ENCODE measurements at regions not wholly inside any gene's neighbourhood (a gene's known extent, or its start where the extent isn't known, plus 50 kb on each side); places are given as distances from the start of the nearest gene placed in this dataset.

DNA sequence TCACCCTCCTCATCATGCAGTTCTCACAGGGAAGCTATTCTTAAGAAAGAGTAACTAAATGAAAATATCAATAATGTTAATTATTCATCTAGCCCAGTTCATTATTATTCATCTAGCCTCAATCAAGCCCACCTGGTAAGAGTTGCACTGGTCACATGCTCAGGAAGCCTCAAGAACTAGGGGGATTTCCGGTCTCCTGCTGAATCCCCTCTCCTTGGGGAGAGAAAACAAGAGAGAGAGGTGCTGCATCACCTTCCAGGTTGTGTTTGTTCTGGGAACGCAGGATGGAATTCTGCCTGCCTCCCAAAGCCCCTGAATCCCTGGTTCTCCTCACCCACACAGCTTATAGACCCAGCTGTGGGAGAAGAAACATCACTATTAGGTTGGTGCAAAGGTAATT, 164.0 kb downstream of the PMP22 start:
- Histone ChIP-seq H3K36me3 (ENCODE audit: control insufficient read depth, insufficient read depth, low read length) (no peaks in the 10 kb centered on the region), H3K27ac (ENCODE audit: low read depth, low read length) (no peak overlapping the region), H3K4me3 (ENCODE audit: low read length) (no peak overlapping the region), H3K9ac (ENCODE audit: extremely low read depth, low read length, poor library complexity, severe bottlenecking) (no peak overlapping the region), H3K9me3 (ENCODE audit: control insufficient read depth, low read length) (no peaks in the 10 kb centered on the region), H3K4me1 (ENCODE audit: control insufficient read depth, insufficient read depth, low read length) (no peaks in the 10 kb centered on the region), H3K27me3 (ENCODE audit: control insufficient read depth, insufficient read depth, low read length, poor library complexity, severe bottlenecking) (no peaks in the 10 kb centered on the region)
- H3K27me3 Mint-ChIP-seq (ENCODE audit: insufficient read depth) = no peaks in the 10 kb centered on the region
- H3K9me3 Mint-ChIP-seq = no peaks in the 10 kb centered on the region
- no peaks in the 10 kb centered on the region for H3K36me3 Mint-ChIP-seq (ENCODE audit: low read depth)
- H3K4me1 Mint-ChIP-seq = no peaks in the 10 kb centered on the region
- 92% methylated on average over 2 of the region's 2 CpGs; no CpG with 5 or more reads in 1 of the 2 experiments for WGBS, 2 experiments (ENCODE audit: insufficient coverage in 1 of 2, insufficient read length in 1 of 2)
- peak; percentile 24 for DNase-seq
- TF ChIP-seq, protein P1, sequence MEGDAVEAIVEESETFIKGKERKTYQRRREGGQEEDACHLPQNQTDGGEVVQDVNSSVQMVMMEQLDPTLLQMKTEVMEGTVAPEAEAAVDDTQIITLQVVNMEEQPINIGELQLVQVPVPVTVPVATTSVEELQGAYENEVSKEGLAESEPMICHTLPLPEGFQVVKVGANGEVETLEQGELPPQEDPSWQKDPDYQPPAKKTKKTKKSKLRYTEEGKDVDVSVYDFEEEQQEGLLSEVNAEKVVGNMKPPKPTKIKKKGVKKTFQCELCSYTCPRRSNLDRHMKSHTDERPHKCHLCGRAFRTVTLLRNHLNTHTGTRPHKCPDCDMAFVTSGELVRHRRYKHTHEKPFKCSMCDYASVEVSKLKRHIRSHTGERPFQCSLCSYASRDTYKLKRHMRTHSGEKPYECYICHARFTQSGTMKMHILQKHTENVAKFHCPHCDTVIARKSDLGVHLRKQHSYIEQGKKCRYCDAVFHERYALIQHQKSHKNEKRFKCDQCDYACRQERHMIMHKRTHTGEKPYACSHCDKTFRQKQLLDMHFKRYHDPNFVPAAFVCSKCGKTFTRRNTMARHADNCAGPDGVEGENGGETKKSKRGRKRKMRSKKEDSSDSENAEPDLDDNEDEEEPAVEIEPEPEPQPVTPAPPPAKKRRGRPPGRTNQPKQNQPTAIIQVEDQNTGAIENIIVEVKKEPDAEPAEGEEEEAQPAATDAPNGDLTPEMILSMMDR (conservative IDR thresholded peaks at IDR 0.05) = no peak
- no peak overlapping the region for H3K4me3 Mint-ChIP-seq
- H3K27ac Mint-ChIP-seq = no peak overlapping the region

DNA sequence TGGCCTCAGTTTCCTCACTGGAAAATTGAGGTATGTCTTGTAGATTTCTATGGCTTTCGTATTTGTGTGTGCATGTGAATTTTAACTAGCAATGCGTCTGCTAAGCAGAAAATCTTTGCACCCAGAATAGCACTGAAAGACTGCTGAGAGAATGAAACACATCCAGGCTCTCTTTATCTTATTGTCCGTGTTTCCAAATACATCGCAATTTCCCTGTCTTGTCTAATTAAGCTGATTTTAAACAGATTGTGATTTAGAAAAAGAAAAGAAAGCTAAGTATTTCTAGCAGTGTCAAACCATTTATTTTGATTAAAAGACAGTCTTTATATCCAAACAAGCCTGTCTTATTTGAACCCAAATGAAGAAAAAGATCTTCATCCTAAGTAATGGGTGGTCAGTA, 168.6 kb downstream of the PMP22 start:
- Mint-ChIP-seq H3K27me3 (ENCODE audit: insufficient read depth) (no peaks in the 10 kb centered on the region), H3K9me3 (no peaks in the 10 kb centered on the region), H3K36me3 (ENCODE audit: low read depth) (no peaks in the 10 kb centered on the region), H3K4me1 (no peaks in the 10 kb centered on the region), H3K27ac (no peak overlapping the region), H3K4me3 (no peak overlapping the region)
- TF ChIP-seq, protein P1 (conservative IDR thresholded peaks at IDR 0.05) = no peak
- Histone ChIP-seq H3K36me3 (ENCODE audit: control insufficient read depth, insufficient read depth, low read length) (no peaks in the 10 kb centered on the region), H3K4me1 (ENCODE audit: control insufficient read depth, insufficient read depth, low read length) (no peaks in the 10 kb centered on the region), H3K27me3 (ENCODE audit: control insufficient read depth, insufficient read depth, low read length, poor library complexity, severe bottlenecking) (no peaks in the 10 kb centered on the region), H3K9ac (ENCODE audit: extremely low read depth, low read length, poor library complexity, severe bottlenecking) (no peak overlapping the region), H3K27ac (ENCODE audit: low read depth, low read length) (no peak overlapping the region), H3K9me3 (ENCODE audit: control insufficient read depth, low read length) (no peaks in the 10 kb centered on the region), H3K4me3 (ENCODE audit: low read length) (no peak overlapping the region)
- DNase-seq = no peak
- WGBS, 2 experiments (ENCODE audit: insufficient coverage in 1 of 2, insufficient read length in 1 of 2) = 92 to 94% methylated on average over 2 to 4 of the region's 4 CpGs

DNA sequence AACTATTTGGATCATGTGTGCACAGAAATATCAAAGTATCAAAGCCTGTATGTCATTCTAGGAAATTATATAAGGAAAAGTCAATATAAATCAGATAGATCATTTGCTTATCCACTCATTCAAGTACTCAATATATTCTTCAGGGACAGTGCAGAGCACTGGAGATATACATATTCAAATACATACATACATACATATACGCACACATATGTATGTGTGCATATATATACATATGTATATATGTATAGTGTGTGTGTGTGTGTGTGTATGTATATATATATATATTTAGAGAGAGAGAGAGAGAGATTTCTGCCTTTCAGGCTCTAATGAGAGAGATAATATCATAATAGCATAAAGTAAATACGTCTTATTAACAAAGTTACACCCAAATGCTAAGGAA, 169.2 kb downstream of the PMP22 start:
- H3K27me3 ChIP-seq (ENCODE audit: control insufficient read depth, insufficient read depth, low read length, poor library complexity, severe bottlenecking) = no peaks in the 10 kb centered on the region
- no peak overlapping the region for H3K9ac ChIP-seq (ENCODE audit: extremely low read depth, low read length, poor library complexity, severe bottlenecking)
- no peak overlapping the region for H3K4me3 ChIP-seq (ENCODE audit: low read length)
- no peaks in the 10 kb centered on the region for H3K36me3 ChIP-seq (ENCODE audit: control insufficient read depth, insufficient read depth, low read length)
- H3K9me3 Mint-ChIP-seq = no peaks in the 10 kb centered on the region
- no peaks in the 10 kb centered on the region for H3K9me3 ChIP-seq (ENCODE audit: control insufficient read depth, low read length)
- H3K27me3 Mint-ChIP-seq (ENCODE audit: insufficient read depth) = no peaks in the 10 kb centered on the region
- TF ChIP-seq, protein P1 (conservative IDR thresholded peaks at IDR 0.05) = no peak
- no peaks in the 10 kb centered on the region for H3K4me1 ChIP-seq (ENCODE audit: control insufficient read depth, insufficient read depth, low read length)
- H3K4me1 Mint-ChIP-seq = no peaks in the 10 kb centered on the region
- H3K27ac ChIP-seq (ENCODE audit: low read depth, low read length) = no peak overlapping the region
- no peak overlapping the region for H3K4me3 Mint-ChIP-seq
- no peak overlapping the region for H3K27ac Mint-ChIP-seq
- 100% methylated on average over 1 of the region's 2 CpGs; no CpG with 5 or more reads in 1 of the 2 experiments for WGBS, 2 experiments (ENCODE audit: insufficient coverage in 1 of 2, insufficient read length in 1 of 2)
- H3K36me3 Mint-ChIP-seq (ENCODE audit: low read depth) = no peaks in the 10 kb centered on the region
- no peak for DNase-seq
